IMR-90 (cell line): ENCODE measurements at regions not wholly inside any gene's neighbourhood (a gene's known extent, or its start where the extent isn't known, plus 50 kb on each side); places are given as distances from the start of the nearest gene placed in this dataset.

Source experiments
- ATAC-seq: fragments of 200-7000 bp; cut with Tn5 transposase; 2 replicates; pipeline ENCODE4 v1.9.1; 2020; ENCODE audit warnings: low read depth, mild to moderate bottlenecking, moderate library complexity
- BruUV-seq: library from RNA; stranded (reverse); fragments of 400-500 nt; replicated peaks from 2 replicates; lab custom pipeline; 2021; lab: Mats Ljungman, UMichigan
- CTCF ChIA-PET: fragments of 300-600 bp; formaldehyde crosslinking; extraction: SDS; loops from one replicate; lab custom pipeline; 2021; ENCODE audit warnings: antibody characterized with exemption; lab: Yijun Ruan, JAX
- POLR2A ChIA-PET: fragments of 300-600 bp; sonication (Branson Sonifier 250); formaldehyde crosslinking; loops from one replicate; lab custom pipeline; 2022; ENCODE audit warnings: antibody characterized with exemption; ENCODE audit not compliant: unreplicated experiment; lab: Charles Lee
- DNase-seq: peaks from one replicate; pipeline ENCODE4 v3.0.0; 2013
- H2AFZ ChIP-seq: replicated peaks from 2 replicates; pipeline ENCODE3; 2013; ENCODE audit warnings: low read length, mild to moderate bottlenecking; ENCODE audit not compliant: poor library complexity
- H2AK5ac ChIP-seq: 2 replicates; pipeline ENCODE4 v1.6.1; 2013; ENCODE audit warnings: low read depth, low read length, inconsistent platforms
- H2AK9ac ChIP-seq: replicated peaks from 2 replicates; pipeline ENCODE3; 2013; ENCODE audit warnings: mild to moderate bottlenecking, low read depth, low read length, moderate library complexity; ENCODE audit not compliant: poor library complexity
- H2BK120ac ChIP-seq: 2 replicates; pipeline ENCODE4 v1.6.1; 2013; ENCODE audit warnings: low read depth, low read length, inconsistent platforms
- H2BK15ac ChIP-seq: 3 replicates; pipeline ENCODE4 v1.6.1; 2013; ENCODE audit warnings: low read depth, low read length, inconsistent platforms
- H2BK20ac ChIP-seq: 2 replicates; pipeline ENCODE4 v1.6.1; 2013; ENCODE audit warnings: low read depth, mild to moderate bottlenecking, inconsistent platforms, low read length, moderate library complexity
- H2BK5ac ChIP-seq: 2 replicates; pipeline ENCODE4 v1.6.1; 2013; ENCODE audit warnings: mild to moderate bottlenecking, low read depth, low read length, inconsistent platforms; ENCODE audit not compliant: poor library complexity, severe bottlenecking
- H3K14ac ChIP-seq: replicated peaks from 2 replicates; pipeline ENCODE4 v1.6.1; 2013; ENCODE audit warnings: low read depth, low read length, inconsistent platforms
- H3K18ac ChIP-seq: 2 replicates; pipeline ENCODE4 v1.6.1; 2013; ENCODE audit warnings: low read depth, low read length, control low read depth
- H3K23ac ChIP-seq: 2 replicates; pipeline ENCODE4 v1.6.1; 2013; ENCODE audit warnings: low read depth, low read length, inconsistent platforms
- H3K27ac ChIP-seq: 2 replicates; pipeline ENCODE4 v1.5.1; 2013; ENCODE audit warnings: mild to moderate bottlenecking, control low read depth, low read length; ENCODE audit not compliant: insufficient read depth
- H3K27me3 ChIP-seq: 2 replicates; pipeline ENCODE4 v1.6.1; 2013; ENCODE audit warnings: low read length; ENCODE audit not compliant: control insufficient read depth, insufficient read depth
- H3K36me3 ChIP-seq: 2 replicates; pipeline ENCODE4 v1.6.1; 2013; ENCODE audit warnings: low read length, mixed read lengths; ENCODE audit not compliant: control insufficient read depth, insufficient read depth
- H3K4ac ChIP-seq: 2 replicates; pipeline ENCODE4 v1.6.1; 2013; ENCODE audit warnings: low read depth, low read length, inconsistent platforms
- H3K4me1 ChIP-seq: 2 replicates; pipeline ENCODE4 v1.6.1; 2013; ENCODE audit warnings: low read length, mixed read lengths; ENCODE audit not compliant: control insufficient read depth, insufficient read depth
- H3K4me2 ChIP-seq: 2 replicates; pipeline ENCODE4 v1.6.1; 2013; ENCODE audit warnings: low read depth, mild to moderate bottlenecking, control low read depth, low read length, moderate library complexity
- H3K4me3 ChIP-seq: 2 replicates; pipeline ENCODE4 v1.5.1; 2013; ENCODE audit warnings: low read depth, mild to moderate bottlenecking, control low read depth, low read length, moderate library complexity; ENCODE audit not compliant: insufficient read depth
- H3K56ac ChIP-seq: 2 replicates; pipeline ENCODE4 v1.6.1; 2013; ENCODE audit warnings: low read length, inconsistent platforms; ENCODE audit not compliant: insufficient read depth; ENCODE audit errors: extremely low read depth
- H3K79me1 ChIP-seq, 2 experiments: 2 replicates each; pipeline ENCODE4 v1.6.1; 2013; ENCODE audit warnings: low read length in 2 of 2, inconsistent platforms in 1 of 2, low read depth in 1 of 2
- H3K9ac ChIP-seq: 2 replicates; pipeline ENCODE4 v1.6.1; 2013; ENCODE audit warnings: low read depth, low read length, control low read depth
- H3K9me1 ChIP-seq: 2 replicates; pipeline ENCODE4 v1.6.1; 2013; ENCODE audit warnings: low read length, inconsistent platforms; ENCODE audit not compliant: insufficient read depth
- H3K9me3 ChIP-seq: 2 replicates; pipeline ENCODE4 v1.6.1; 2013; ENCODE audit warnings: low read length; ENCODE audit not compliant: control insufficient read depth, insufficient read depth
- H4K20me1 ChIP-seq: 2 replicates; pipeline ENCODE4 v1.6.1; 2013; ENCODE audit warnings: low read length, inconsistent platforms; ENCODE audit not compliant: insufficient read depth
- H4K5ac ChIP-seq: 2 replicates; pipeline ENCODE4 v1.6.1; 2013; ENCODE audit warnings: mild to moderate bottlenecking, low read depth, low read length, control low read depth
- H4K8ac ChIP-seq, 2 experiments: 2 replicates each; pipeline ENCODE4 v1.6.1; 2013; ENCODE audit warnings: low read depth in 2 of 2, low read length in 2 of 2, control low read depth in 1 of 2, inconsistent platforms in 1 of 2
- H4K91ac ChIP-seq: 2 replicates; pipeline ENCODE4 v1.6.1; 2013; ENCODE audit warnings: low read depth, low read length, inconsistent platforms; ENCODE audit not compliant: insufficient read depth
- BHLHE40 ChIP-seq: fragments of 150-350 bp; IDR thresholded peaks from 2 replicates; pipeline ENCODE4 v1.6.1; 2016; ENCODE audit warnings: mild to moderate bottlenecking, low read depth, low read length
- CEBPB ChIP-seq: IDR thresholded peaks from 2 replicates; pipeline ENCODE4 v1.6.1; 2012; ENCODE audit warnings: low read depth, low read length, improper control_type of control experiment
- ELK1 ChIP-seq: fragments of 150-350 bp; IDR thresholded peaks from 2 replicates; pipeline ENCODE4 v1.6.1; 2016; ENCODE audit warnings: low read depth, mild to moderate bottlenecking, low read length, moderate library complexity, borderline replicate concordance
- MAFK ChIP-seq: IDR thresholded peaks from 2 replicates; pipeline ENCODE4 v1.6.1; 2012; ENCODE audit warnings: low read depth, low read length, improper control_type of control experiment
- MXI1 ChIP-seq: IDR thresholded peaks from 2 replicates; pipeline ENCODE4 v1.6.1; 2012; ENCODE audit warnings: low read depth, mild to moderate bottlenecking, low read length, moderate library complexity, borderline replicate concordance
- SMC3 ChIP-seq: fragments of 150-350 bp; IDR thresholded peaks from 2 replicates; pipeline ENCODE4 v1.6.1; 2016; ENCODE audit warnings: low read depth, mild to moderate bottlenecking, antibody characterized with exemption, low read length, moderate library complexity
- WGBS, 2 experiments: methylation state at CpG; one replicate each; pipeline versions ENCODE4 v1.1.5 to v1.1.7; 2013; ENCODE audit warnings: missing lambda C conversion rate in 2 of 2; ENCODE audit not compliant: insufficient read length in 1 of 2; ENCODE audit errors: extremely low coverage in 2 of 2; 5-methylcytosine and 5-hydroxymethylcytosine counted together
- dilution Hi-C: fragments of 300-500 bp; cut with HindIII; formaldehyde crosslinking; loops from one replicate; pipeline ENCODE4 v1.14.3; 2018; ENCODE audit warnings: low sequenced_read_pairs; ENCODE audit not compliant: unreplicated experiment
- in situ Hi-C: fragments of 300-500 bp; cut with MboI; formaldehyde crosslinking; loops from 3 replicates; pipeline ENCODE4 v1.14.3; 2019; ENCODE audit warnings: low sequenced_read_pairs, inconsistent platforms, mixed read lengths
- intact Hi-C: fragments of 100-400 bp; cut with micrococcal nuclease; formaldehyde crosslinking; loops from 2 replicates; pipeline ENCODE4 v1.10.0; 2022

- Histone ChIP-seq H4K8ac (no peak overlapping the region), H2BK5ac (no peak overlapping the region), H3K4me3 (no peak overlapping the region), H3K27me3 (no peaks in the 10 kb centered on the region), H2AFZ (no peak overlapping the region), H2AK5ac (no peak overlapping the region), H3K4me1 (no peaks in the 10 kb centered on the region), H3K9ac (no peak overlapping the region), H4K91ac (no peak overlapping the region), H3K36me3 (no peaks in the 10 kb centered on the region), H4K20me1 (no peaks in the 10 kb centered on the region), H3K4me2 (no peak overlapping the region), H4K5ac (no peak overlapping the region), H3K23ac (no peak overlapping the region), H2AK9ac (no peak overlapping the region), H2BK120ac (no peak overlapping the region), H3K79me1 (no peaks in the 10 kb centered on the region), H3K18ac (no peak overlapping the region), H3K9me3 (peaks cover 2% of the 10 kb centered on the region; the same call in 1 of the 2 replicates), H3K4ac (no peak overlapping the region), H3K56ac (no peak overlapping the region), H3K9me1 (no peaks in the 10 kb centered on the region), H2BK15ac (no peak overlapping the region), H3K27ac (no peak overlapping the region), H2BK20ac (no peak overlapping the region), H3K14ac (no peak overlapping the region)
- WGBS, 2 experiments, result no CpG with 5 or more reads among the region's 4 CpGs
- in situ Hi-C loops (no loop called here), intact Hi-C loops (no loop called here), dilution Hi-C loops (no loop called here)
- POLR2A ChIA-PET, result no interaction called here
- CTCF ChIA-PET, result no interaction called here
- no TSS peak for BruUV-seq
- TF ChIP-seq CEBPB, result no peak
- no peak for TF ChIP-seq BHLHE40
- no peak for TF ChIP-seq MXI1
- no peak for TF ChIP-seq MAFK
- TF ChIP-seq ELK1, result no peak
- TF ChIP-seq SMC3, result no peak
- no peak for DNase-seq
- no peak for ATAC-seq
Measured at GRCh38 chr3:34837848-34838741, 801.2 kb upstream of the ARPP21 start.
